GM18505 (cell line): ENCODE measurements at regions not wholly inside any gene's neighbourhood (a gene's known extent, or its start where the extent isn't known, plus 50 kb on each side); places are given as distances from the start of the nearest gene placed in this dataset.
"Not testable (repeated sequence)": the region's sequence is repeated elsewhere in the genome, so short reads cannot be mapped to it uniquely, and the experiment has no call there.

Source experiments
- ATAC-seq: cut with Tn5 transposase; IDR thresholded peaks from one replicate; pipeline ENCODE4 v1.9.1; 2021; ENCODE audit not compliant: unreplicated experiment
- POLR2A ChIP-seq: IDR thresholded peaks from 4 replicates; pipeline ENCODE4 v1.6.1; 2011; ENCODE audit warnings: borderline replicate concordance; ENCODE audit not compliant: insufficient read depth, insufficient read length; ENCODE audit errors: extremely low read depth

- no peak for TF ChIP-seq POLR2A
- ATAC-seq, result no peak
These were observed 79.4 kb downstream of the EMX2 start for GRCh38 chr10:117621795-117622420.

GRCh38 chr10:117622471-117623184, 80.1 kb downstream of the EMX2 start:
- TF ChIP-seq POLR2A, result no peak
- no peak for ATAC-seq

GRCh38 chr10:117626228-117626627, 83.7 kb downstream of the EMX2 start:
- TF ChIP-seq POLR2A, result no peak
- ATAC-seq, result no peak

DNA sequence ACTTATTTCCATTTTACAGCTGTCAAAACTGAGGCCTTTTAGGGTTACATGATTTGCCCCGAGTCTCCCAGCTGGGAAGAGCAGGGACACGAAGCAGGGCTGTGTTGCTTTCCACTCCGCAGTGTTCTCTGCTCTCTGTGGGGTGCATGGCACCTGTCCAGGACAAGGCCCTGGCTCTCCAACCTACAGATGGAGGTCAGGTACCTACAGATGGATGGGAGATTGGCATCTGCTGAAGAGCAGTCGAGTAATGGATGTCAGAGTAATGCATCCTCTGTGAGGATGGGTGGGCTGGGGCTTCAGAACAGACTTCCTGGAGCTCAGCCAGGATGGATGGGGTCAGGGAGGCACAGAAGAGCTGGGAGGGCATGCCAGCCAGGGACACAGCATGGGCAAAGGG, 85.0 kb downstream of the EMX2 start:
- no peak for ATAC-seq
- no peak for TF ChIP-seq POLR2A

GRCh38 chr10:117629717-117630116, 87.2 kb downstream of the EMX2 start:
- not testable (repeated sequence) for ATAC-seq

DNA sequence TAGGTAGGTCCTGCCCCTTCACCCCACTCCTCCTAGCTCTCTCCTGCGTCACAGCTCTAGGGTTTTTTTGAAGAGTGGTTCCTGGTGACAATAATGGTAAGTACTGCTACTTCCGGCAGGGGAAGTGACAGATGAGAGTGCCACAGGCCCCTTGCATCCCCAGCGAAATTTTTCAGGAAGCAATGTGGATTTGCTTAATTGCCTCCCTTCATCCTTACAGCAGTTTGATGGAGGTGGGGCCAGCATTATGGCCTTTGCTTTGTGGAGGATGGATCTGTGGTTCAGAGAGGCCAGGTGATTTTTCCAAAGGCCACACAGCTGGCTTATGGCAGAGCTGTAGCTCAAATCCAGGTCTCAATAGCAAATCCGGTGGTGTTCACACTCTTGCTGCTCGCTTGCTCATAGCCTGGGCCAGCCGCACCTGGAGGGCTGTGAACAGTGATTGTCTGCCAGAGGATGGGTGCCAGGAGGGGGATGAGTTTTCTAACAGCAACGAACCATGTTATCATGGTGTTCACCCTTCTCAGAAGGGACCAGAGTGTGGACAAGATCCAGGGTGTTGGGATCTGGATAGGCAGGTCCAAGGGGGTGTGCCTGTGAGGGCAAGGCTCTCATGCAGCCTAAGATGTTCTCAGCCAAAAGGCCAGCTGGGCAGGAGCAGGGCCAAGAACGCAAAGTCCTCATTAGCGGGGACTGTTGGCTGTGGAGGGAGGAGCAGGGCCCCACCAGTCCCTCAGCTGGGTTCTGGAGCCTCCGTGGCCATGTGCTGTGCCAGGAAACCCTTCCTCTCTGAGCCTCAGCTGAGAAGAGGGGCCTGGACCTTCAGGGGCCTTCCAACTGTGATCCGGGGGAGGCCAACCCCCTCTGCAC, 89.0 kb downstream of the EMX2 start:
- no peak for ATAC-seq
- no peak for TF ChIP-seq POLR2A

DNA sequence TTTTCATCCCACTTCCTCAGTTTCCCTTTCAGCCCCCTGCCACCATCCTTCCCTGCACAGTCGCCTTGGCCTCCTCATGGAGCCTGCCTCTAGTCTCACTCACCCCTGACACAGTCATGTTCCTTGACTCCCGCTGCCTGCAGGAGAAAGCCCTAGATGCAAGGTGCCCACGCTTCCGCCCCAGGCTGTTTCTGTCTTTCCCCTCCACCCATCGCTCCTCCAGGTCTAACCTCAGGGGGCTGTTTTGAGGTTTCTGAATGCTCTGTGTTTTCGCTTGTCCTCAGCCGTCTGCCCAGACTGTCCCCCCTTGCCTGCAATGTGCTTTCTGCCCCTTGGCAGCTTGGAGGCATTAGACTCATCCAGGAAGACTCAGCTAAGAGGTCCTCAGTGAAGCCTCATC, 89.9 kb downstream of the EMX2 start:
- ATAC-seq, result no peak
- no peak for TF ChIP-seq POLR2A

DNA sequence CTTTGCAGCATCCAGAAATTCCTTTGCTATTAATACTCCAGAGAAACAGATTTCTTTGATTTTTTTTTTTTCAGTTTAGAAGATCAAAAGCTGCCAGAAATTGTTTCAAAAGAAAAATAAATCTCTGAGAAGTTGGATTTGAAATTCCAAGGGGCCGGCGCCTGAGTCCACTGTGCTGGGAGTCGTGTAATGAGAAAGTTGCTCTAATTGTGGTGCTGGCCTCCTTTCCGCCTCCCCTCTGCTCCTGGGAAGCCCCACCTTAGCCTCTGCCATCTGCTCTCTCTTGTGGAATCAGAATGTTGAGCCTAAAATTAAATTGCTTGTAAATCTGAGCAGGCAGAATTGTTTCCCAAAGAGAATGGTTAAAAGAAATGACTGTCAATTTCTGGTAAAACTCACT, 93.3 kb downstream of the EMX2 start:
- ATAC-seq, result no peak
- TF ChIP-seq POLR2A, result no peak

DNA sequence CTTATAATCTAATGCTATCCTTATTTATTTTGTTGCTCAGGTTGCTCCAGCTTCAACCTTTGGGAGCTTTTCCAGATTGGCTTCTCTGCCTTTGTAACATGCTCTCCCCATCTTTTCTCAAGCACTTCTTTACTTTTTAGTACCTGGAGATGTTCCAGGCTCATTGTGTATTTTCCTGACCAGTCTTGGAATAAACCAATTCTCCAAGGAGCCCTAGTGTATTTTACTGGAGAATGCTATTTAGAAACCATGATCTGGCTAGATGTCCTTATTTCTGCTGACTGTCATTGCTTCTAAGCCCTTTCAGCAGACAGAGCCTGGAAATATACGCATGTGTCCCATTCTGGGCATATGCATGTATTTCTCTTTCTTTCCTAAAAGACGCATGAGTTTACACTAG, 95.7 kb downstream of the EMX2 start:
- TF ChIP-seq POLR2A, result no peak
- no peak for ATAC-seq

DNA sequence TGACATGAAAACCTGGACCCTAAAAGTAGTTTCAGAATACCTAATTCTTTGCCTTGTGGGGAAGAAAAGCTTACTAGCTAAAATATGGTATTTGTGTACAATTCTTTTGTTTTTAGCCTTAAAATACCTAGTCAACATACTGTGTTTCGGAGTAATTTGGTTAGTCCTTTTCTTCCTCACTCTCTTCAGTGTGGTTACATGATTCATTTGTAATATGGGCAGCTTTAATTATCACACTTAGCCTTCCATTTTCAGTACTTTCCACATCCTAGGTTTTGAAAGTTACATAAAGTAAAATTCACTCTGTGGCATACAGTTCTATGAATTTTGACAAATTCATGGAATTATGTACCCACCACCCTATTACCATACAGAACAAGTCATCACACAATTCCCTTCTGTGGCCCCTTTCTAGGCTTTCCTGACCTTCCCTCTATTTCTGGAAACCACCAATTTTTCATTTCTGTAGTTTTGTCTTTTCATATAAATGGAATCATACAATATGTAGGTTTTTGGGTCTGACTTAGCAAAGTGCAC, 96.2 kb downstream of the EMX2 start:
- no peak for TF ChIP-seq POLR2A
- no peak for ATAC-seq

- no peak for TF ChIP-seq POLR2A
- ATAC-seq, result no peak
These were observed 97.9 kb downstream of the EMX2 start for GRCh38 chr10:117640406-117640805.

DNA sequence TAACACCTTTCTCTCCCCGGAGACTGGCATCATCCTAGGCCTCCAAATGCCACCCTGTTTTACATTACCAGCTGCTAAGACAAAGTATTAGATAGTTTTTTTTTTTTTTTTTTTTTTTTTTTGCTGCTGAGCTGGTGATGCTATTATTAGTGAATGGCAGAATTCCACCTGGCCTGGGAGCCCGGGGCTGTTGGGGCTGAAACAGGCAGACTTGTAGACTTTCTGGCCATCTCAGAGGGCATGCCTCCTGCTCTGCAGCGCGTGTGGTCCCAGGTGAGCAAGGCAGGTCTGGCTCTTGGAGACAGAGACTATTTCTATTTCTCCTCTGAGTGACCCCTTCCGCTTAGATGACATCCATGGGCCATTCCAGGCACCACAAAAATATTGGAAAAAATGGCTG, 104.2 kb downstream of the EMX2 start:
- no peak for TF ChIP-seq POLR2A
- no peak for ATAC-seq

- no peak for ATAC-seq
- no peak for TF ChIP-seq POLR2A
These were observed 104.8 kb downstream of the EMX2 start for GRCh38 chr10:117647306-117647705.
